GM19035 (cell line): ENCODE measurements at regions not wholly inside any gene's neighbourhood (a gene's known extent, or its start where the extent isn't known, plus 50 kb on each side); places are given as distances from the start of the nearest gene placed in this dataset.
"Not testable (repeated sequence)": the region's sequence is repeated elsewhere in the genome, so short reads cannot be mapped to it uniquely, and the experiment has no call there.

Experiments used
- ATAC-seq: cut with Tn5 transposase; IDR thresholded peaks from one replicate; pipeline ENCODE4 v1.9.1; 2021; ENCODE audit not compliant: unreplicated experiment

GRCh38 chr10:47711428-47711827 lies 52.0 kb downstream of the SYT15B start:
- not testable (repeated sequence) for ATAC-seq

- ATAC-seq: not testable (repeated sequence)
These were observed 52.9 kb downstream of the SYT15B start for GRCh38 chr10:47710443-47710842.

DNA sequence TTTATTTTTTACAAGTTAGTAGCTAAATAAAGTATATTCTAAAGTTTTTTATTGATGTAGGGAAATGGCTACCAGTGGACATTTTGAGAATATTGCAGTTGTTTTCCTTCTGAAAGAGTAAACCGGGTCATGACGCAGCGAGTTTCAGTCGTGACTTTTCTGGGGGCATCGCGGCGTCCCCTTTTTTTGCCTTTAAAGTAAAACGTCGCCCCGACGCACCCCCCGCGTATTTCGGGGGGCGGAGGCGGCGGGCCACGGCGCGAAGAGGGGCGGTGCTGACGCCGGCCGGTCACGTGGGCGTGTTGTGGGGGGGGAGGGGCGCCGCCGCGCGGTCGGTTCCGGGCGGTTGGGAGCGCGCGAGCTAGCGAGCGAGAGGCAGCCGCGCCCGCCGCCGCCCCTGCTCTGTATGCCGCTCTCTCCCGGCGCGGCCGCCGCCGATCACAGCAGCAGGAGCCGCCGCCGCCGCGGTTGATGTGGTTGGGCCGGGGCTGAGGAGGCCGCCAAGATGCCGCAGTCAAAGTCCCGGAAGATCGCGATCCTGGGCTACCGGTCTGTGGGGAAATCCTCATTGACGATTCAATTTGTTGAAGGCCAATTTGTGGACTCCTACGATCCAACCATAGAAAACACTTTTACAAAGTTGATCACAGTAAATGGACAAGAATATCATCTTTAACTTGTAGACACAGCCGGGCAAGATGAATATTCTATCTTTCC lies 57.5 kb downstream of the SYT15B start:
- ATAC-seq: peak; percentile 94

- not testable (repeated sequence) for ATAC-seq
These were observed 62.1 kb downstream of the SYT15B start for GRCh38 chr10:47701285-47701684.

- not testable (repeated sequence) for ATAC-seq
These were observed 63.5 kb downstream of the SYT15B start for GRCh38 chr10:47699854-47700253.

GRCh38 chr10:47696170-47696569 lies 67.2 kb downstream of the SYT15B start:
- not testable (repeated sequence) for ATAC-seq

GRCh38 chr10:47695149-47695548 lies 68.2 kb downstream of the SYT15B start:
- not testable (repeated sequence) for ATAC-seq

GRCh38 chr10:47690304-47690703 lies 73.1 kb downstream of the SYT15B start:
- ATAC-seq: not testable (repeated sequence)

GRCh38 chr10:47683826-47684475 lies 79.4 kb downstream of the SYT15B start:
- ATAC-seq: not testable (repeated sequence)

DNA sequence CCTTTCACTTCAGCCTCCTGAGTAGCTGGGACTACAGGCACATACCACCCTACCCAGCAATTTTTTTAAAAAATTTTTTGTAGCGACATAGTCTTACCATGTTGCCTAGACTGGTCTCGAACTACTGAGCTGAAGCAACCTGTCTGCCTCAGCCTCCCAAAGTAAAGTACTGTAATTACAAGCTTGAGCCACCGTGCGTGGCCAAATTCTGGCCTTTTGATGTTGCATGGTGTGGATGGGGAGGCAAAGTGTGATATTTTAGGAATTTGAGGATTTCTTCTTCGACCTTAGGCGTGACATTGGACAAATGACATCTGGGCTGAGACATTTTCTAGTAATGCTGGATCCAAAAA lies 81.8 kb downstream of the SYT15B start:
- not testable (repeated sequence) for ATAC-seq

DNA sequence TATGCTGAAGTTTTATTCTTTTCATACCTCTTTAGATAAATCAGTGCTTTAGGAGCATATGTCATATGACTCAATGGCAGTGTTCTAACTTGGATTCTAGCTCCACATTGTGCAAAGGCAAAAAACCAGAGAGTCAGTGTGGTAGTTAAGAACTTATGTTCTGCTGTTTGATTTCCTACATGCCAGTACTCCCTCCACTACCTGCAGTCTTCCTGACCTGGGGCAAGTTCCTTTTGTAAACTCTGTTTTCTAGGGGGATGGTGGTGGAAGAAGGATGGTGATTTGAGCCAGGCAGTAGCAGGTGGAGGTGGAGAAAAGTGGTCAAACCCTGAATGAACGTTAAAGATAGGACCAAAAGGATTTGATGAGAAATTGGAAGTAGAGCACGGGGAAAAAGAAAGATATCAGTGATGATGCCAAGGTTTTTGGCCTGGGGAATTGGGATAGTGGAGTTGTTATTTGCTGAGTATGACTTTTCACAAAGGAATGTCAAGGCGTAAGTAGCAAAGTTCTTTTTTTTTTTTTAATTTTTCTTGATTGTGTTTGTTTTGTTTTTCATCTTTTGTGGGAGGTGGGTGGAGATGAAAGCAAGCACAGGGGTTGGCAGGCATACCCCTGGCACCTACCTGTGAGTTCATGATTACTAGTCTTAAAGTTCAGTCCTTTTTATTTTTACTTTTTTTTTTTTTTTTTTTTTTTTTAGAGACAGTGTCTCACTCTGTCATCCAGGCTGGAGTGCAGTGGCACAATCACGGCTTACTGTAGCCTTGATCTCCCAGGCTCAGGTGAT lies 82.3 kb downstream of the SYT15B start:
- not testable (repeated sequence) for ATAC-seq

DNA sequence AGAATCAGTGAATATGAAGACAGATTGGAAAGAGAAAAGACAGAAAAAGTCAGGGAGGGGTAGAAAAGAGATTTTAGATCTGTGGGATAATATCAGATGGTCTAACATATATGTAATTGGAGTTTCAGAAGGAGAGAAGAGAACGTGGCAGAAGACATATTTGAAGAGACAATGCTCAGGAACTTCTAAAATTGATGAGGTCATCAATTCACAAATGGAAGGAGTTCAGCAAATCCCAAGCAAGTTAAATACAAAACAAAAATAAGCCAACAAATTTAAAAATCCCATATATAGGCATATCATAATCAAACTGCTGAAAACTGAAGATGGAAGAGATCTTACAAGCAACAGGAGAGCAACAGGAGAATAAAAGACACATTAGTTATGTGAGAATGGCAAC lies 87.3 kb downstream of the SYT15B start:
- ATAC-seq: not testable (repeated sequence)

DNA sequence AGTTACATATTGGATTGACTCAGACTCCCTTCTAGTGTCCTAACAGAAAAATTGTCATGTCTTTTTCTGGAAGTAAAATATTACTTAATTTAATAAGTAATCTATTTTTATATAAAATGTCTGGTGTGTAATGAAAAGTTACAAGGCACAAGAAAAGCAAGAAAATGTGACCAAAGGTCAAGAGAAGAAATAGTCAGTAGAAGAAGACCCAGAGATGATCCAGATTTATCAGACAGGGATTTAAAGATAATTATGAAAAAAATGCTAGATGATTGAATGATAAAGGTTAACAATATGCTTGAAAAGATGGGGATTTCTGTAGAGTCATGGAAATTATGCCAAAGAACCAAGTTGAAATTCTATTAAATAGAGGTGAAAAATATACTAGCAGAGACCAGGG lies 87.8 kb downstream of the SYT15B start:
- ATAC-seq: not testable (repeated sequence)

DNA sequence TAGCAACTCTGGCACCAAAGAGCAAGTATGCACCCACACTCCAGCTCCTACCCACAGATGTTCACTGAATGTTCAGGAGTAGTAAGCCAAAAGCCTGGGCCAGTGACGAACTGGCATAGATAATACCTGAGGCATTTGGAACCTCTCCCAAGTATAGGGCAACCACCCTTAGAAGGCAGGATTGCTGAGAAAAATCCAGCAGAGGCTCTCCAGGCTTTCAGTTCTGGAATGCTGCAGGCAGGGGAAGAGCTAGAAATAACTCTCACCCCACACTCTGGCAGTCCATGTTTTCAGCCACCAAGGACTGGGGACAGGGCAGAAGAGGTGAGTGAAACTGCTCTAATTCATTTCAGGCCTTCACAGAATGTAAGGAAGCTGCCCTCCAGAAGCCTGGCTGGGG lies 90.3 kb downstream of the SYT15B start:
- ATAC-seq: not testable (repeated sequence)

DNA sequence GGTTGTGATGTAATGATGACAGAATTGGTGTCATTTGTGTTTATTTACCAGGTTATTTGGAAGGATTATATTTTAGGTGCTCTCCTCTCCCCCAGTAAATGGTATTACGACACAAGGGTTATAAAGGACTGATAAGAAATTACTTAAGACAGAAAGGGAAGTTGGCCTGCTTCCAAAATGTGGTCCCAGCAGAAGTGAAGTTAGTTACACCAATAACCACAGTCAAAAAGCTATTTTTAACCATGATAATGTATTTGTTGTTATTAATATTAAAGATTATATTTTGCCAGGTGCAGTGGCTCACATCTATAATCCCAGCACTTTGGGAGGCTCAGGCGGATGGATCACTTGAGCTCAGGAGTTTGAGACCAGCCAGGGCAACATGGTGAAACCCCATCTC lies 92.5 kb downstream of the SYT15B start:
- not testable (repeated sequence) for ATAC-seq

GRCh38 chr10:47661955-47662577 lies 101.3 kb downstream of the SYT15B start:
- not testable (repeated sequence) for ATAC-seq

- ATAC-seq: not testable (repeated sequence)
These were observed 106.7 kb downstream of the SYT15B start for GRCh38 chr10:47656732-47657131.

DNA sequence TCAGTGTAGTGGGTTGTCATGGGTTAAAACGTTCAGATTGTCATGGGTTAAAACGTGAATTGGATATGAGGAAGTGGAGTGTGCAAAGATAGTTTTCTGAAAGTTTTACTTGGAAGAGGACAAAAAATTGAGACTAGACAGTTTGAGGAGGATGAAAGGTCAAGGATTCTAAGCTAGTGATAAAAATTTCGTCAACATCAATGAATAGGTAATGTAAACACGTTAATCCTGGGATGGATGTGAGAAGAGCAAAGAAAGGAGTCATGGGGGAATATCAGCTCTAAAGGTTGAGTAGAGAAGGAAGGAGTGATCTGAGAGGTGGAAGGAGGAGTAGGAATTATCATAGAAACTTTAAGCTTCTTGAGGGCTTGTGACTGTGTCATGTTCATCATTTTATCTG lies 109.2 kb downstream of the SYT15B start:
- not testable (repeated sequence) for ATAC-seq

DNA sequence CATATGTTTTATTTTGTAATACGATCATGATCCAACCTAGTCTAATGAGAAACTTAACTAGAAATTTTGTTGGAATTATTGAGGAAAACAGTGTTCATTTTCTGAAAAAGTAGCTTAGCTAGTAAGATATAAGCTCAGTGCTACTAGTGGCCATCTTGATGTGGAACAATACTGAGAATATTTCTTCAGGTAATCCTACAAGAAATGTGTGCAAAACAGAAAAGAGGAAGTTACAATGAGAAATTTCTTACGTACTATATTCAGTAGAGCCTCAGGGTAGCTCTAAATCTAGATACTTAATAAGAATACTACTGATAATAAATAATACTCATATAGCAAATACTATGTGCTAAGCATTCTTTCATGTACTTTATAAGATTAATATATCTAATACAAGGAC lies 114.8 kb downstream of the SYT15B start:
- ATAC-seq: not testable (repeated sequence)

DNA sequence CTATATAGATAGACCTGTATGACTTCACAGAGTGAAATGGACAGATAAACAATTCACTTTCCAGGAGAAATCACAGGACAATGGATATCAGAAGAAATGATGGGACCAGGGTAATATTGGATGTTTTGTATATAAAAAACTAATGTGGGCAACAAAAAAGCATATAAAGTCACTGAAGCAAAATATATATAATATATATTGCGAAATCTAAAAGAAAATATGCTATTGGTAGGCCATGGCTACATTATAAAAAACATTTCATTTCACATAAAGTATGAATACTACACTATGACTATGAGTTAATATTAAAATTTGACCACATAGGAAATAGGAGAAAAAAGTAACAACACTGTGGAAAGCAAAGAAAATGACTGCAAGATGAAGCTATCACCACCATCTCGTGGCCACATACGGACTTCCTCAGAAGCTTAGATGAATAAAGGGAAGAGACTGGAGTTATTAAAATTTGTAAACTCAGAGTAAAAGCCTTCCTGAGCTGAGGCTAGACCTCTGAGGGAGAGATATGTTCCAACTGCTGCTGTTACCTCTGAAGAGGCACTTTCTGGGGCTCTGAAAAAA lies 115.8 kb downstream of the SYT15B start:
- ATAC-seq: not testable (repeated sequence)
